ENCODE measurements at regions not wholly inside any gene's neighbourhood (a gene's known extent, or its start where the extent isn't known, plus 50 kb on each side); places are given as distances from the start of the nearest gene placed in this dataset.

DNA sequence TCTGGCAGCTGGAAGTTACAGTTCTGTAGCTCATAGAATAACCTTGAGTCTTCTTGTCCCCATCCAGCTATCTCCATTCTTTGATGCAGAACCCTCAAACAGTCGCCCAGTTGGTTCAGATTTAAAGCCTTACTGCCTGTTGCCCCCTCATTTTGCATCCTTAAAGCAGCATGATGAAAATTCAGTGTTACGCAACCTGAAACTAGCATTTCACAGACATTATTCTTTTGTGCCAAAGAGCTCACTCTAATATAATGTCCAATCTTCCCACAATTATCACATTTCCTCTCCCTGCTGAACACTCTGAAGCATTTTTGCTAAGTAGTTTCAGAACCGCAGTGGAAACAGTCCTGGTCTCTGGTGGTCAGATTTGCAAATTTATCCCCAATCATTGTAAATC lies 318.0 kb downstream of the PSAT1 start:
- H3K9me3 ChIP-seq: no peaks in the 10 kb centered on the region

DNA sequence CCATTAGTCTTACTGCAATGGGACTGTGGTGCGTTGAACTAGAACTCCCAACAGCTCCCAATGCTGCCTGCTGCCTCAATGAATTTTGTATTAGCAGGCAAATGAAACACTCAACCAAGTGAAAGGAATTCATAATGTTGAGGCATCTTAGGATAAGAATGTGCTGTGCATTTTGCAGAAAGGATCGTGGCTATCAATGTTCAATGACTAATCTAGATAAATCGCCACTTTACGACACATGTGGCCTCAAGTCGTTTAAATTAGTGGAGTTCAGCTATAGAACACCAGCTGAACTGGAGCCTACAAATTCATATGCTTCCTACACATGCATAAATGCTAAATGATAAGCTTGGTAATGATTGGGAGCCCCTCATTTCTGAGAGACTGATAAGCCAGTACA lies 318.4 kb downstream of the PSAT1 start:
- H3K4me3 ChIP-seq: no peak overlapping the region
- intact Hi-C loops (cut with DNase I; ENCODE audit: low total_unique reads) (no loop called here), in situ Hi-C loops (cut with MboI; ENCODE audit: low pct_ligation_motif_present in 1 of 4, low pct_unique_long_range_greater_than_20kb in 1 of 4, low sequenced_read_pairs in 3 of 4) (no loop called here)
- WGBS, 2 donors (ENCODE audit: low coverage in 1 of 2): 80 to 82% methylated on average over 1 to 5 of the region's 5 CpGs
- no peaks in the 10 kb centered on the region for H3K27me3 ChIP-seq
- TF ChIP-seq POLR2AphosphoS5 (IDR thresholded peaks at IDR 0.05): no peak
- no peak for TF ChIP-seq POLR2A (IDR thresholded peaks at IDR 0.05)
- TF ChIP-seq, protein P1, sequence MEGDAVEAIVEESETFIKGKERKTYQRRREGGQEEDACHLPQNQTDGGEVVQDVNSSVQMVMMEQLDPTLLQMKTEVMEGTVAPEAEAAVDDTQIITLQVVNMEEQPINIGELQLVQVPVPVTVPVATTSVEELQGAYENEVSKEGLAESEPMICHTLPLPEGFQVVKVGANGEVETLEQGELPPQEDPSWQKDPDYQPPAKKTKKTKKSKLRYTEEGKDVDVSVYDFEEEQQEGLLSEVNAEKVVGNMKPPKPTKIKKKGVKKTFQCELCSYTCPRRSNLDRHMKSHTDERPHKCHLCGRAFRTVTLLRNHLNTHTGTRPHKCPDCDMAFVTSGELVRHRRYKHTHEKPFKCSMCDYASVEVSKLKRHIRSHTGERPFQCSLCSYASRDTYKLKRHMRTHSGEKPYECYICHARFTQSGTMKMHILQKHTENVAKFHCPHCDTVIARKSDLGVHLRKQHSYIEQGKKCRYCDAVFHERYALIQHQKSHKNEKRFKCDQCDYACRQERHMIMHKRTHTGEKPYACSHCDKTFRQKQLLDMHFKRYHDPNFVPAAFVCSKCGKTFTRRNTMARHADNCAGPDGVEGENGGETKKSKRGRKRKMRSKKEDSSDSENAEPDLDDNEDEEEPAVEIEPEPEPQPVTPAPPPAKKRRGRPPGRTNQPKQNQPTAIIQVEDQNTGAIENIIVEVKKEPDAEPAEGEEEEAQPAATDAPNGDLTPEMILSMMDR (IDR thresholded peaks at IDR 0.05): no peak
- TF ChIP-seq EP300 (IDR thresholded peaks at IDR 0.05; ENCODE audit: low read depth): no peak
- no peak for DNase-seq
- no peaks in the 10 kb centered on the region for H3K9me3 ChIP-seq
- H3K4me1 ChIP-seq: no peaks in the 10 kb centered on the region
- H3K27ac ChIP-seq: no peak overlapping the region
- no peaks in the 10 kb centered on the region for H3K36me3 ChIP-seq

More for the DNA sequence above, 318.0 kb downstream of the PSAT1 start:
- TF ChIP-seq, protein P1 (IDR thresholded peaks at IDR 0.05): no peak
- no peak for TF ChIP-seq POLR2AphosphoS5 (IDR thresholded peaks at IDR 0.05)
- TF ChIP-seq EP300 (IDR thresholded peaks at IDR 0.05; ENCODE audit: low read depth): no peak
- no peak for TF ChIP-seq POLR2A (IDR thresholded peaks at IDR 0.05)
- Histone ChIP-seq H3K27ac (no peak overlapping the region), H3K4me1 (no peaks in the 10 kb centered on the region), H3K4me3 (no peak overlapping the region), H3K27me3 (no peaks in the 10 kb centered on the region), H3K36me3 (no peaks in the 10 kb centered on the region)
- no peak for DNase-seq
- in situ Hi-C loops (cut with MboI; ENCODE audit: low pct_ligation_motif_present in 1 of 4, low pct_unique_long_range_greater_than_20kb in 1 of 4, low sequenced_read_pairs in 3 of 4) (no loop called here), intact Hi-C loops (cut with DNase I; ENCODE audit: low total_unique reads) (no loop called here)
- 77 to 100% methylated on average over 2 to 3 of the region's 3 CpGs for WGBS, 2 donors (ENCODE audit: low coverage in 1 of 2)

DNA sequence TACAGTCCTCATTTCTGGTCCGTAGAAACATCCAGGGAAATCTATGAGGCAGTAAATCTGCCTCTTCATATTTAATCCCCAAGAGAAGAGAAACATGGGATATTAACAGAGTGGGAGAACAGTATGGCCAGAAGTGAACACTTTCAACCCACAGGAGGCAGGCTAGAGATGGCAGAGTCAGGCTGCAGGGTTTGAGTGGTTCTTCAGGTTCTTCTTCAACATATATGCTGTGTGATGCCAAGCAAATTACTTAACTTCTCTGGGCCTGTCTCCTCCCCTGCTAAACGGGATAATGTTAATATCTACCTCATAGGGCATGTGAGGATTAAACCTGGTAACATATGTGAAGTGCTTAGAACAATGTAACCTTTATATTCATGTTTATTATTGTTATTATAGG lies 321.8 kb downstream of the PSAT1 start:
- in situ Hi-C loops (cut with MboI; ENCODE audit: low pct_ligation_motif_present in 1 of 4, low pct_unique_long_range_greater_than_20kb in 1 of 4, low sequenced_read_pairs in 3 of 4): no loop called here
- WGBS, 2 donors (ENCODE audit: low coverage in 1 of 2): 40 to 57% methylated on average over 1 to 2 of the region's 2 CpGs
- no peaks in the 10 kb centered on the region for H3K36me3 ChIP-seq
- H3K4me1 ChIP-seq: no peaks in the 10 kb centered on the region
- H3K27ac ChIP-seq: no peak overlapping the region
- H3K9me3 ChIP-seq: no peaks in the 10 kb centered on the region
- TF ChIP-seq, protein P1 (IDR thresholded peaks at IDR 0.05): no peak
- TF ChIP-seq EP300 (IDR thresholded peaks at IDR 0.05; ENCODE audit: low read depth): no peak
- TF ChIP-seq POLR2A (IDR thresholded peaks at IDR 0.05): no peak
- TF ChIP-seq POLR2AphosphoS5 (IDR thresholded peaks at IDR 0.05): no peak
- intact Hi-C loops (cut with DNase I; ENCODE audit: low total_unique reads): no loop called here
- DNase-seq: no peak
- H3K27me3 ChIP-seq: no peaks in the 10 kb centered on the region
- no peak overlapping the region for H3K4me3 ChIP-seq

DNA sequence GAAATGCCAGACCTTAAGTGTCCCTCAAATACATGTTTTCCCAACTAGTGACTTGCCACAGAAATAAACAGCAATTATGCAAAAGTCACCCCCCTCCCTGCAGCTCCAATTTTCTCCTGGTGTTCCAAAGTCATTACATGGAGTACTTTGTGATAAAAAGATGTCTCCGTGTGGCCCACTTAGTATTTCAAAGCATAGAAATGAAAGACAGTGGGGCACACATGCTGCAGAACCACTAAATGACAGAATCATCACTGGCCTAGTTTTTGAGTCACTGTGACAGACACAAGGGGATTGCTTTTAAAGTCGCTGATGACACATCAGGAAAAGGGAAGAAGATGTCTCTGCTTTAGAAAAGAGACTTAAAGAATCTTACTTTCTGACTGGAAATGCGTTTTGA lies 323.4 kb downstream of the PSAT1 start:
- no peaks in the 10 kb centered on the region for H3K36me3 ChIP-seq
- intact Hi-C loops (cut with DNase I; ENCODE audit: low total_unique reads) (no loop called here), in situ Hi-C loops (cut with MboI; ENCODE audit: low pct_ligation_motif_present in 1 of 4, low pct_unique_long_range_greater_than_20kb in 1 of 4, low sequenced_read_pairs in 3 of 4) (no loop called here)
- H3K27ac ChIP-seq: no peak overlapping the region
- no peaks in the 10 kb centered on the region for H3K9me3 ChIP-seq
- H3K4me3 ChIP-seq: no peak overlapping the region
- H3K27me3 ChIP-seq: no peaks in the 10 kb centered on the region
- TF ChIP-seq POLR2AphosphoS5 (IDR thresholded peaks at IDR 0.05) (no peak), EP300 (IDR thresholded peaks at IDR 0.05; ENCODE audit: low read depth) (no peak), POLR2A (IDR thresholded peaks at IDR 0.05) (no peak)
- TF ChIP-seq, protein P1 (IDR thresholded peaks at IDR 0.05): no peak
- DNase-seq: no peak
- WGBS, 2 donors (ENCODE audit: low coverage in 1 of 2): 58 to 68% methylated on average over 3 of the region's 3 CpGs
- no peaks in the 10 kb centered on the region for H3K4me1 ChIP-seq

Data from transverse colon (tissue), 4 donors.